Large intestine (tissue), 3 donors: ENCODE measurements at regions not wholly inside any gene's neighbourhood (a gene's known extent, or its start where the extent isn't known, plus 50 kb on each side); places are given as distances from the start of the nearest gene placed in this dataset.

ENCODE experiments used
- DNase-seq, 2 donors: peaks; one replicate each; pipeline versions ENCODE4 v3.0.0 to v3.0.0-alpha.2; 2013
- H3K27ac ChIP-seq: one replicate; pipeline ENCODE4 v1.5.1; 2013; ENCODE audit warnings: low read length
- H3K27me3 ChIP-seq: 2 replicates; pipeline ENCODE4 v1.6.1; 2013; ENCODE audit warnings: low read length; ENCODE audit not compliant: control insufficient read depth, insufficient read depth
- H3K36me3 ChIP-seq: 2 replicates; pipeline ENCODE4 v1.6.1; 2013; ENCODE audit warnings: low read length; ENCODE audit not compliant: control insufficient read depth, insufficient read depth
- H3K4me1 ChIP-seq: one replicate; pipeline ENCODE4 v1.6.1; 2013; ENCODE audit warnings: low read length; ENCODE audit not compliant: control insufficient read depth, insufficient read depth
- H3K4me3 ChIP-seq: one replicate; pipeline ENCODE4 v1.5.1; 2013; ENCODE audit warnings: low read length
- H3K9me3 ChIP-seq: one replicate; pipeline ENCODE4 v1.6.1; 2013; ENCODE audit warnings: mild to moderate bottlenecking, low read depth, low read length, moderate library complexity; ENCODE audit not compliant: control insufficient read depth
- WGBS: methylation state at CpG from one replicate; pipeline ENCODE4 v1.1.5; 2013; ENCODE audit warnings: low lambda C conversion rate; ENCODE audit not compliant: insufficient coverage; 5-methylcytosine and 5-hydroxymethylcytosine counted together

DNA sequence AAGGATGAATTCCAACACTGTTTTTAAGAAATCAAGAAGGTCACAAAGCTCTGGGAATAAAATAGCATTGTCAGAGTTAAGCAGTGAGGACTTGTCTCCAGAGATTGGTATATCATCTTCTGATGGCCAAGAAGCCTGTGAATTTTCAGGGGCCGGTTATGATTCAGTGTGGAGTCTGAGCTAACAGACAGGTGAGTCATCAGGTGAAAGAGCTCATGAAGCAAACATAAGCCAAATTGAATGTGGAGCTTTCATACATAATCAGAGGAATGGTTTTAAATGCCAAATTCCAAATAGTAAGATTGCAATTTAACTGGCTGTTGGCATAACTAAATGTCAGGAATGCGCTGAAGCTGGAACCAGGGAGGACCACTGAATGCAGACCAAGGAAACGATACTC is 494.2 kb downstream of the MTRR start:
- Histone ChIP-seq H3K4me1 (no peaks in the 10 kb centered on the region), H3K27me3 (no peaks in the 10 kb centered on the region), H3K4me3 (no peak overlapping the region), H3K36me3 (no peaks in the 10 kb centered on the region), H3K27ac (no peak overlapping the region), H3K9me3 (no peaks in the 10 kb centered on the region)
- DNase-seq = no peak
- 100% methylated on average over 1 of the region's 3 CpGs for WGBS

DNA sequence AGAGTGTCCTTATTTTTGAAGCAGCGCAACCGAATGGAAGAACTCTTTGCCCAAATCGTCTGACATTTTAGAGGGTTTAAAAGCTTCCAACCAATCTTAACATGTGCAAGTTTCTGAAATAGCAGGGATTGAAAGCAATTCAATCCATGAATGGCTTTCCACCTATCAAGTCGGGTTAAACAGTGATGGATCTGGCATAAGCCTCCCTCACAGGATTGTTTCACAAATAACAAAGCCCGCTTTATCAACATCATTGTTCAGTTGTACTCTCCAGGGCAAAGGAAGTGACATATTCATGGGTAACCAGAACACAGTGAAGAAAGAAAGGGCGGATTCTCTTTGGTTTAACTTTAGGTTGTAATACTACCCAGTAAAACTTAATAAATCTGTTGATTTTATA is 497.3 kb downstream of the MTRR start:
- DNase-seq = no peak
- no CpG with 5 or more reads among the region's 6 CpGs for WGBS
- Histone ChIP-seq H3K9me3 (no peaks in the 10 kb centered on the region), H3K27me3 (no peaks in the 10 kb centered on the region), H3K27ac (no peak overlapping the region), H3K4me3 (no peak overlapping the region), H3K4me1 (no peaks in the 10 kb centered on the region), H3K36me3 (no peaks in the 10 kb centered on the region)

- WGBS = no CpG with 5 or more reads among the region's 2 CpGs
- Histone ChIP-seq H3K4me1 (no peaks in the 10 kb centered on the region), H3K27ac (no peak overlapping the region), H3K27me3 (no peaks in the 10 kb centered on the region), H3K9me3 (no peaks in the 10 kb centered on the region), H3K36me3 (no peaks in the 10 kb centered on the region), H3K4me3 (no peak overlapping the region)
- DNase-seq = no peak
These were observed 507.5 kb downstream of the MTRR start for GRCh38 chr5:8376478-8376877.

DNA sequence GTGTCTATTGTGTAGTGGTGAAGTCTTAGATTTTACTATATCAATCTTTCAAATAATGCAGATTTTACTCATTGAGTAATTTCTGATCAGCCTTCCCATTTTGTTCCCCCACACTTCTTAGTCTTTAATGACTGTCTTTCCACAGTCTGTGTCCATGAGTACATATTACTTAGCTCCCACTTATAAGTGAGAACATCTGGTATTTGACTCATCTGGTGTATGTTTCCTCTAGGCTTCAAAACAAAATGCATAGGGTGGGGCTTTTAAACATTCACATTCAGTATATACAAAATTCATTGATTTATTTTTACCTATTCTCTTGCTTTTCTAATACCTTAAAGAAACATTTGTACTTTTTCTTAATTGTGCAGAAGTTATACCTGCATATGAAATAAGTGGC is 513.0 kb downstream of the MTRR start:
- no peaks in the 10 kb centered on the region for H3K27me3 ChIP-seq
- H3K4me3 ChIP-seq = no peak overlapping the region
- no peaks in the 10 kb centered on the region for H3K4me1 ChIP-seq
- no peaks in the 10 kb centered on the region for H3K9me3 ChIP-seq
- no peak for DNase-seq
- no peak overlapping the region for H3K27ac ChIP-seq
- H3K36me3 ChIP-seq = no peaks in the 10 kb centered on the region

DNA sequence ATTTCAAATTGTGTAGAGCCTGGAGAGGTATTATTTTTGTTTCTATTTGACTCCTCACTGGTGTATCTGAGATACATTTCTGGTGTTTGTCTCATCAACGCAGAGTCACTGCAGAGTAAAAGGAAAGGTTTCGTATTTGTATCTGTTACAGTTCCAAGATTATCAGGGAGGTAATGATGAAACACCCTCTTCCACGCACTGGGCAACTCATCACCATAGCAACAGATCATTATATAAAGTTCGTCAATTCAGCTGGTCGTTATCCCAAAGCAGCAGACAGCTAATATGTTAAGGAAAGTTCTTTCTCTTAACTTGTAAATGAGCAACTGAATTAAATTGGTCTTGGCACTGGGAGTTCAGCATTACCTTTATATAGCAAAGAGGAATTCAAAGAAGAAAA is 513.5 kb downstream of the MTRR start:
- WGBS = no CpG with 5 or more reads among the region's 5 CpGs
- DNase-seq = no peak
- H3K27ac ChIP-seq = no peak overlapping the region
- no peaks in the 10 kb centered on the region for H3K27me3 ChIP-seq
- H3K9me3 ChIP-seq = no peaks in the 10 kb centered on the region
- no peak overlapping the region for H3K4me3 ChIP-seq
- no peaks in the 10 kb centered on the region for H3K4me1 ChIP-seq
- H3K36me3 ChIP-seq = no peaks in the 10 kb centered on the region

- no peak for DNase-seq
- no peaks in the 10 kb centered on the region for H3K27me3 ChIP-seq
- H3K9me3 ChIP-seq = no peaks in the 10 kb centered on the region
- WGBS = no CpG with 5 or more reads among the region's 1 CpG
- H3K4me1 ChIP-seq = no peaks in the 10 kb centered on the region
- no peak overlapping the region for H3K27ac ChIP-seq
- no peaks in the 10 kb centered on the region for H3K36me3 ChIP-seq
- no peak overlapping the region for H3K4me3 ChIP-seq
These were observed 514.7 kb downstream of the MTRR start for GRCh38 chr5:8383616-8384015.

GRCh38 chr5:8386719-8387288 is 517.9 kb downstream of the MTRR start:
- no peaks in the 10 kb centered on the region for H3K4me1 ChIP-seq
- H3K36me3 ChIP-seq = no peaks in the 10 kb centered on the region
- no peak overlapping the region for H3K4me3 ChIP-seq
- no peaks in the 10 kb centered on the region for H3K27me3 ChIP-seq
- 80% methylated on average over 1 of the region's 2 CpGs for WGBS
- H3K9me3 ChIP-seq = no peaks in the 10 kb centered on the region
- no peak overlapping the region for H3K27ac ChIP-seq
- no peak for DNase-seq

GRCh38 chr5:8391911-8392310 is 523.0 kb downstream of the MTRR start:
- H3K27ac ChIP-seq = no peak overlapping the region
- no peaks in the 10 kb centered on the region for H3K27me3 ChIP-seq
- H3K9me3 ChIP-seq = no peaks in the 10 kb centered on the region
- no peaks in the 10 kb centered on the region for H3K36me3 ChIP-seq
- no peaks in the 10 kb centered on the region for H3K4me1 ChIP-seq
- no CpG with 5 or more reads among the region's 2 CpGs for WGBS
- DNase-seq = no peak
- H3K4me3 ChIP-seq = no peak overlapping the region

DNA sequence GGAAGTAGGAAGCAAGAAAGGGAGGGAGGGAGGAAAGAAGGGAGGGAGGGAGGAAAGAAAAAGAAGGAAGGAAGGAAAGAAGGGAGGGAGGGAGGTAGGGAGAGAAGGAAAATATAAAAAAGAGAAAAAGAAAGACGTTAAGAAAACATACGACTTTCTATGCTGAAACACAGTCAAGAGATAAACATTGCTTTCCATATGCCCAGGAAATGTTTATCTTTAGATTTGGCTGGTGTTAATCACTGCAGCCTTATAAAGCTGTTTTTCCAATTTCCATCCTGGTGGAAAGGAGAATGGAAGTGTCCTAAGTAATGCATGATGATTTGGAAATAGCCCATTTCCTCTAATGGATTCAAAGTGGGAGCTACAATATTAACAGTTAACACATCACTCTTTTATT is 524.3 kb downstream of the MTRR start:
- H3K4me1 ChIP-seq = no peaks in the 10 kb centered on the region
- no peaks in the 10 kb centered on the region for H3K9me3 ChIP-seq
- no peaks in the 10 kb centered on the region for H3K27me3 ChIP-seq
- H3K4me3 ChIP-seq = no peak overlapping the region
- no peak for DNase-seq
- H3K36me3 ChIP-seq = no peaks in the 10 kb centered on the region
- WGBS = 78% methylated on average over 2 of the region's 2 CpGs
- H3K27ac ChIP-seq = no peak overlapping the region

DNA sequence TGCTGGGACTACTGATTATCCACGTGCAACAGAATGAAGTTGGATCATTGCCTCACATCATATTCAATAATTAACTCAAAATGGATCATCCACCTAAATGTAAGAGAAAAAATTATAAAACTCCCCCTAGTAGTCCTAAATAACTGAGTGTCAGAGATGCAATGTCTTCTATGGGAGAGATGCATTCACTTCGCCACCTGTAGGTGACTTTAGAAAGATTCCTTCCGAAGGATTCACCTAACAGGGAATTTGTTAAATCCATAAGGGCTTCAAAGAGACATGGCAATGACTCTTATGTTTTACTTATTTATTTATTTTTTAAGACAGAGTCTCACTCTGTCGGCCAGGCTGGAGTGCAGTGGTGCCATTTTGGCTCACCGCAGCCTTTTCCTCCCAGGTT is 526.0 kb downstream of the MTRR start:
- no peak overlapping the region for H3K4me3 ChIP-seq
- WGBS = 33% methylated on average over 1 of the region's 5 CpGs

DNA sequence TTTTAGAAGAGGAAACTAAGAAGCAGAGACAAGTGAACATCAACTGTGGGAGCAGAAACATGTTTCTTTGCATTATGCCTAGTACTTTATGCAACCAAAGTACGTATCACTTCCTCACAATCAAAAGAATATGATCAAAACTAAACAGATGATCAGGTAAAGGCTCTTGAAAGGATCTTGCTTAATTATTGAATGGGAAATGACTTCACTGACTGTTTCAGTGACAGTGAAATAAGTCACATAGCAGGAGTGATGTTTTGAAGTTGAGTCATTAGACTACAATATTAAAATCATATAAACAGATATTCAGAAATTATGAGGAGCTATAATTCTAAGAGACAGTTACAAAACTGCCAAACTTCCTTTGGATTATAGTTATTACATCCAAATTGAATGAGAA is 527.3 kb downstream of the MTRR start:
- no CpG with 5 or more reads among the region's 1 CpG for WGBS

More for the DNA sequence above, 526.0 kb downstream of the MTRR start:
- no peak overlapping the region for H3K27ac ChIP-seq
- H3K4me1 ChIP-seq = no peaks in the 10 kb centered on the region
- H3K36me3 ChIP-seq = no peaks in the 10 kb centered on the region
- no peak for DNase-seq
- H3K27me3 ChIP-seq = no peaks in the 10 kb centered on the region
- no peaks in the 10 kb centered on the region for H3K9me3 ChIP-seq

More for the DNA sequence above, 527.3 kb downstream of the MTRR start:
- H3K4me3 ChIP-seq = no peak overlapping the region
- DNase-seq = no peak
- no peaks in the 10 kb centered on the region for H3K27me3 ChIP-seq
- H3K36me3 ChIP-seq = no peaks in the 10 kb centered on the region
- no peak overlapping the region for H3K27ac ChIP-seq
- H3K9me3 ChIP-seq = no peaks in the 10 kb centered on the region
- H3K4me1 ChIP-seq = no peaks in the 10 kb centered on the region
